ENCODE measurements at regions not wholly inside any gene's neighbourhood (a gene's known extent, or its start where the extent isn't known, plus 50 kb on each side); places are given as distances from the start of the nearest gene placed in this dataset.
"Not testable (repeated sequence)": the region's sequence is repeated elsewhere in the genome, so short reads cannot be mapped to it uniquely, and the experiment has no call there.

- intact Hi-C loops (cut with micrococcal nuclease) = no loop called here
Measured at GRCh38 chr18:1039421-1039820, 134.8 kb downstream of the ADCYAP1 start.

- intact Hi-C loops (cut with micrococcal nuclease) = not testable (repeated sequence)
Measured at GRCh38 chr18:1043039-1043438, 138.4 kb downstream of the ADCYAP1 start.

GRCh38 chr18:1045658-1046057 is 141.0 kb downstream of the ADCYAP1 start:
- intact Hi-C loops (cut with micrococcal nuclease) = no loop called here

- intact Hi-C loops (cut with micrococcal nuclease) = no loop called here
Measured at GRCh38 chr18:1047406-1047805, 142.7 kb downstream of the ADCYAP1 start.

GRCh38 chr18:1048032-1048431 is 143.4 kb downstream of the ADCYAP1 start:
- intact Hi-C loops (cut with micrococcal nuclease) = no loop called here

GRCh38 chr18:1049173-1049572 is 144.5 kb downstream of the ADCYAP1 start:
- intact Hi-C loops (cut with micrococcal nuclease) = no loop called here

- intact Hi-C loops (cut with micrococcal nuclease) = no loop called here
Measured at GRCh38 chr18:1050012-1050657, 145.5 kb downstream of the ADCYAP1 start.

- intact Hi-C loops (cut with micrococcal nuclease) = no loop called here
Measured at GRCh38 chr18:1052301-1052700, 147.6 kb downstream of the ADCYAP1 start.

- intact Hi-C loops (cut with micrococcal nuclease) = no loop called here
Measured at GRCh38 chr18:1053331-1054315, 149.0 kb downstream of the ADCYAP1 start.

GRCh38 chr18:1056404-1056803 is 151.7 kb downstream of the ADCYAP1 start:
- intact Hi-C loops (cut with micrococcal nuclease) = no loop called here

- intact Hi-C loops (cut with micrococcal nuclease) = no loop called here
Measured at GRCh38 chr18:1057367-1057766, 152.7 kb downstream of the ADCYAP1 start.

GRCh38 chr18:1062588-1062987 is 157.9 kb downstream of the ADCYAP1 start:
- intact Hi-C loops (cut with micrococcal nuclease) = no loop called here

- intact Hi-C loops (cut with micrococcal nuclease) = no loop called here
Measured at GRCh38 chr18:1075322-1075721, 170.7 kb downstream of the ADCYAP1 start.

- intact Hi-C loops (cut with micrococcal nuclease) = no loop called here
Measured at GRCh38 chr18:1075876-1076275, 171.2 kb downstream of the ADCYAP1 start.

- intact Hi-C loops (cut with micrococcal nuclease) = no loop called here
Measured at GRCh38 chr18:1078301-1078700, 173.6 kb downstream of the ADCYAP1 start.

- intact Hi-C loops (cut with micrococcal nuclease) = not testable (repeated sequence)
Measured at GRCh38 chr18:1083675-1084074, 179.0 kb downstream of the ADCYAP1 start.

- intact Hi-C loops (cut with micrococcal nuclease) = loop anchor here (5.0 kb wide), 1 partner anchor 62 kb away; no protein-coding TSS in a partner anchor
Measured at GRCh38 chr18:1090758-1091157, 186.1 kb downstream of the ADCYAP1 start.

GRCh38 chr18:1092228-1092627 is 187.6 kb downstream of the ADCYAP1 start:
- intact Hi-C loops (cut with micrococcal nuclease) = loop anchor here (5.0 kb wide), 1 partner anchor 60 kb away; no protein-coding TSS in a partner anchor

- intact Hi-C loops (cut with micrococcal nuclease) = loop anchor here (5.0 kb wide), 1 partner anchor 58 kb away; no protein-coding TSS in a partner anchor
Measured at GRCh38 chr18:1094409-1094808, 189.7 kb downstream of the ADCYAP1 start.

- intact Hi-C loops (cut with micrococcal nuclease) = not testable (repeated sequence)
Measured at GRCh38 chr18:1097991-1098735, 193.5 kb downstream of the ADCYAP1 start.

- intact Hi-C loops (cut with micrococcal nuclease) = no loop called here
Measured at GRCh38 chr18:1102848-1103247, 198.2 kb downstream of the ADCYAP1 start.

GRCh38 chr18:1103537-1103936 is 198.9 kb downstream of the ADCYAP1 start:
- intact Hi-C loops (cut with micrococcal nuclease) = no loop called here

Data from T-helper 1 cell treated with Interleukin-12 subunit alpha and Interleukin-12 subunit beta and Interleukin-4 antibody, amounts not matched to agents 30 ng/mL and 1 ng/mL, for 36 hours (primary cell).